GM12878 (cell line): ENCODE measurements at regions not wholly inside any gene's neighbourhood (a gene's known extent, or its start where the extent isn't known, plus 50 kb on each side); places are given as distances from the start of the nearest gene placed in this dataset.

Source experiments
- ASH2L ChIP-seq: fragments of 300-600, 200-600 bp; sonication (generic); IDR thresholded peaks from 2 replicates; pipeline ENCODE4 v1.6.1; 2017; ENCODE audit warnings: low read depth, mild to moderate bottlenecking, borderline replicate concordance
- ATF2 ChIP-seq: IDR thresholded peaks from 2 replicates; pipeline ENCODE4 v1.6.1; 2012; ENCODE audit warnings: low read length, inconsistent platforms
- BHLHE40 ChIP-seq, 2 experiments: fragments of 450-650 bp in 1 of 2; IDR thresholded peaks; 2 replicates each; pipeline ENCODE4 v1.6.1; 2011 to 2017; ENCODE audit warnings: low read depth in 2 of 2, borderline replicate concordance in 1 of 2, improper control_type of control experiment in 1 of 2, low read length in 1 of 2, mild to moderate bottlenecking in 1 of 2
- CTCF ChIP-seq, 3 experiments: IDR thresholded peaks in 2 of 3; conservative IDR thresholded peaks in 1 of 3; 2 replicates each; pipeline ENCODE4 v1.5.1; 2011; ENCODE audit warnings: low read depth in 3 of 3, low read length in 3 of 3, mild to moderate bottlenecking in 3 of 3, control low read depth in 2 of 3, moderate library complexity in 2 of 3, inconsistent platforms in 1 of 3, mixed read lengths in 1 of 3; ENCODE audit not compliant: control insufficient read depth in 2 of 3, insufficient read depth in 1 of 3; ENCODE audit errors: extremely low read depth in 1 of 3
- POLR2A ChIP-seq: IDR thresholded peaks from 2 replicates; pipeline ENCODE4 v1.6.1; 2011; ENCODE audit warnings: low read depth, mild to moderate bottlenecking, low read length
- RFX5 ChIP-seq: IDR thresholded peaks from 2 replicates; pipeline ENCODE4 v1.6.1; 2011; ENCODE audit warnings: low read depth, low read length, improper control_type of control experiment

DNA sequence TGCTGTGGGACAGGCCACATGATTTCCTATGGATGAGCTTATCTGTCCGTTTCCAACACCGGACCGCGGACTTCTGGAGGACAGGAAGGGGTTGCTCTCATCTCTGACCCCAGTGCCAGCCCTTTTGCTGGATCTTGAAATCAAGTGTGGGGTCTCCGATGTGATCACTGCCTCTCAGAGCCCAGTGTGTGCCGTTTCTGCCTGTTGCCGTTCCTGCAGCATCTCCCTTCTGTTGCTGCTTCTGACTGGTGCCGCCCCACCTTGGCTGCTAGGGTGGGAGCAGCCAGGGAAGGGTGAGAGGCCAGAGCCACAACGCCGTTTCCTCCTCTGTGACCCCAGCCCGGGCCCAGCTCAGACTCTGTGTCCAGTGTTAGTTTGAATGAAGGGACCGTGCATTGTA lies 67.3 kb upstream of the WNT4 start:
- no peak for TF ChIP-seq POLR2A
- TF ChIP-seq RFX5, result no peak
- TF ChIP-seq CTCF (IDR thresholded peaks at IDR 0.05 in 2 of 3, conservative IDR thresholded peaks at IDR 0.05 in 1 of 3; ENCODE audit: control insufficient read depth in 2 of 3, extremely low read depth in 1 of 3, insufficient read depth in 1 of 3, low read depth in 3 of 3, low read length in 3 of 3), result no peak
- TF ChIP-seq ATF2, result no peak
- TF ChIP-seq ASH2L, result no peak
- no peak for TF ChIP-seq BHLHE40 (IDR thresholded peaks at IDR 0.05; ENCODE audit: borderline replicate concordance in 1 of 2, low read depth in 2 of 2, low read length in 1 of 2)
